Fibroblast of pulmonary artery (primary cell): ENCODE measurements at regions not wholly inside any gene's neighbourhood (a gene's known extent, or its start where the extent isn't known, plus 50 kb on each side); places are given as distances from the start of the nearest gene placed in this dataset.

Experiments
- DNase-seq: peaks from one replicate; pipeline ENCODE4 v3.0.0-alpha.2; 2010; ENCODE audit warnings: low read depth
- H3K4me3 ChIP-seq: replicated peaks from 2 replicates; pipeline ENCODE4 v1.5.1; 2011; ENCODE audit warnings: low read depth, mild to moderate bottlenecking, control low read depth, low read length, moderate library complexity
- CTCF ChIP-seq: IDR thresholded peaks from 2 replicates; pipeline ENCODE4 v1.5.1; 2011; ENCODE audit warnings: mild to moderate bottlenecking, control low read depth, low read length, inconsistent platforms; ENCODE audit errors: missing control alignments

DNA sequence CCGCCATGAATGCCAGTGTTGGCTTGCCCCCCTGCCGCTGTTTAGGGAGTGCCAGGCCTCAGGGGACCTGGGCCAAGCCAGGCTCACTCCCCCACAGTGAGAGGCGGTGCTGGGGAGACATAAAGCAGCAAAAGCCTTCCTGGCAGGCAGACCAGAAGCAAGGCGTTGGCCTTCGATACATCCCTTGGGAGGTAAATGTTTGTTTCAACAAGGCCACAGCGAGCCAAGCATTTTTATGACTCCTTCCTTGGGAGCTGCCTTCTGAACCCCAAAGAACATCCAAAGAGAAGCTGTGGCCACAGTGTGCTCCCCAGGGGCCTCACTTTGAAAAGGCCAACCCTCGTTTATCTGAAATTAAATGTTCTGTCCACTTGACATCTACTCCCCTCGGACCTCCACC lies 119.7 kb upstream of the CIBAR2 start:
- no peak for TF ChIP-seq CTCF
- DNase-seq: peak; percentile 58
- no peak overlapping the region for H3K4me3 ChIP-seq

GRCh38 chr16:85232369-85233142 lies 120.3 kb upstream of the CIBAR2 start:
- no peak for TF ChIP-seq CTCF
- DNase-seq: no peak
- H3K4me3 ChIP-seq: no peak overlapping the region

GRCh38 chr16:85233516-85233915 lies 121.2 kb upstream of the CIBAR2 start:
- H3K4me3 ChIP-seq: no peak overlapping the region

GRCh38 chr16:85234310-85235204 lies 122.3 kb upstream of the CIBAR2 start:
- peak overlapping the region; percentile 42 for H3K4me3 ChIP-seq
- peak; percentile 73 for DNase-seq
- TF ChIP-seq CTCF: no peak

More at GRCh38 chr16:85233516-85233915, 121.2 kb upstream of the CIBAR2 start:
- DNase-seq: no peak
- TF ChIP-seq CTCF: no peak

DNA sequence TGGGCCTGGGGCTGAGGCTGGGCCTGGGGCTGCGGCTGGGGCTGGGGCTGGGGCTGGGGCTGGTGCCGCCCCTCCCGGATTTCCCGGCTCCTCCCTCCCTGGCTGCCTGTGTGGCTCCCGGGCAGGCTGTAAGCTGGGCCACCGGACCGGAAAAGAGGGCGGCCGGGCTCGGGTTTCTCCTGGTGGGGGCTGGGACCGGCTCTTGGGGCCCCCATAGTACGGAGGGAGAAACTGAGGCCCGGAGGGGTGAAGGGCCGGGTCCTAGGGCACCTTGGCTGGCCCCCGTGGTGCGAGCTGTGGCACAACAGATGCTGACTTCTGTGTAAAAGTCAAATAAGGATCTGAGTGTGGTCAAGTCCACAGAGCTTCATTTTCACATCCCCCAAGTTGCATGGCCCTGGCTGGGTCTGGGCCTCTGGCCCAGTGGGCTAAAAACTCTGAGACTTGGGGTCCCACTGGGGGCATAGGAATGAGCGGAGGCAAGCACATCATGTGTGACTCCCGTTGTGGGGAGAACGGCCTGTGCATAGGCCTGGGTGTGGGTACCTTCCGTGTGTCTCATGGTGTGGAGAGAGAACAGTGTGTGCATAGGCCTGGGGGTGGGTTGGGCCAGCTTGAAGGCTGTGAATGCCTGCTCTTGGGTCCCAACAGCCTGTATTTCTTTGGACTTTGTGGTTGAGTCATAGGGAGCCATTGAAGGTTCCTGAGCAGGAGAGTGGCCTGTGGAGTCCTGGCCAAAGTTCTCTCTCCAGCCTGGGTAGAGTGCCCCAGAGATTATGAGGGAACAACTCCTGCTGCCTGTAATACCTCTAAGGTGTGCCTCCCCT lies 123.9 kb upstream of the CIBAR2 start:
- H3K4me3 ChIP-seq: peak overlapping the region; percentile 14
- no peak for DNase-seq
- TF ChIP-seq CTCF: no peak

DNA sequence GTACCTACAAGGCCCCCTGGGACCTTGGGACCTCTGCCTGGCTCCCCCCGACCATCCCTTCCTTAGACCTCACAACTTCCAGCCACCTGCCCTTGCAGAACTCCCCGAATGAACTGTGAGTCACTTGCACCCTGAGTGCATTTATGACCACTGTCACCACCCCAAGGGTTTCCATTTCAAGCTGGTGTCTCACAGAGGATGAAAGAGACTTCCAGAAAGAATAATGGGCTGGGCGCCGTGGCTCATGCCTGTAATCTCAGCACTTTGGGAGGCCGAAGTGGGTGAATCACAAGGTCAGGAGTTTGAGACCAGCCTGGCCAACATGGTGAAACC lies 124.5 kb upstream of the CIBAR2 start:
- DNase-seq: peak; percentile 18
- no peak for TF ChIP-seq CTCF
- H3K4me3 ChIP-seq: no peak overlapping the region
